ENCODE measurements at regions not wholly inside any gene's neighbourhood (a gene's known extent, or its start where the extent isn't known, plus 50 kb on each side); places are given as distances from the start of the nearest gene placed in this dataset.

GRCh38 chr5:24162343-24162742 lies 482.4 kb downstream of the CDH10 start:
- no peak for TF ChIP-seq ZNF318 (IDR thresholded peaks at IDR 0.05; ENCODE audit: borderline replicate concordance in 1 of 2, low read depth in 1 of 2)
- TF ChIP-seq, protein P1, sequence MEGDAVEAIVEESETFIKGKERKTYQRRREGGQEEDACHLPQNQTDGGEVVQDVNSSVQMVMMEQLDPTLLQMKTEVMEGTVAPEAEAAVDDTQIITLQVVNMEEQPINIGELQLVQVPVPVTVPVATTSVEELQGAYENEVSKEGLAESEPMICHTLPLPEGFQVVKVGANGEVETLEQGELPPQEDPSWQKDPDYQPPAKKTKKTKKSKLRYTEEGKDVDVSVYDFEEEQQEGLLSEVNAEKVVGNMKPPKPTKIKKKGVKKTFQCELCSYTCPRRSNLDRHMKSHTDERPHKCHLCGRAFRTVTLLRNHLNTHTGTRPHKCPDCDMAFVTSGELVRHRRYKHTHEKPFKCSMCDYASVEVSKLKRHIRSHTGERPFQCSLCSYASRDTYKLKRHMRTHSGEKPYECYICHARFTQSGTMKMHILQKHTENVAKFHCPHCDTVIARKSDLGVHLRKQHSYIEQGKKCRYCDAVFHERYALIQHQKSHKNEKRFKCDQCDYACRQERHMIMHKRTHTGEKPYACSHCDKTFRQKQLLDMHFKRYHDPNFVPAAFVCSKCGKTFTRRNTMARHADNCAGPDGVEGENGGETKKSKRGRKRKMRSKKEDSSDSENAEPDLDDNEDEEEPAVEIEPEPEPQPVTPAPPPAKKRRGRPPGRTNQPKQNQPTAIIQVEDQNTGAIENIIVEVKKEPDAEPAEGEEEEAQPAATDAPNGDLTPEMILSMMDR (IDR thresholded peaks at IDR 0.05 in 2 of 3, conservative IDR thresholded peaks at IDR 0.05 in 1 of 3; ENCODE audit: insufficient read depth in 2 of 3, low read depth in 1 of 3, low read length in 3 of 3) = no peak
- TF ChIP-seq ELF4 (CRISPR knock-in tag; IDR thresholded peaks at IDR 0.05) = no peak
- no peak for TF ChIP-seq SP2 (IDR thresholded peaks at IDR 0.05; ENCODE audit: extremely low read depth, low read depth, low read length, poor library complexity, severe bottlenecking)
- TF ChIP-seq, protein P2, sequence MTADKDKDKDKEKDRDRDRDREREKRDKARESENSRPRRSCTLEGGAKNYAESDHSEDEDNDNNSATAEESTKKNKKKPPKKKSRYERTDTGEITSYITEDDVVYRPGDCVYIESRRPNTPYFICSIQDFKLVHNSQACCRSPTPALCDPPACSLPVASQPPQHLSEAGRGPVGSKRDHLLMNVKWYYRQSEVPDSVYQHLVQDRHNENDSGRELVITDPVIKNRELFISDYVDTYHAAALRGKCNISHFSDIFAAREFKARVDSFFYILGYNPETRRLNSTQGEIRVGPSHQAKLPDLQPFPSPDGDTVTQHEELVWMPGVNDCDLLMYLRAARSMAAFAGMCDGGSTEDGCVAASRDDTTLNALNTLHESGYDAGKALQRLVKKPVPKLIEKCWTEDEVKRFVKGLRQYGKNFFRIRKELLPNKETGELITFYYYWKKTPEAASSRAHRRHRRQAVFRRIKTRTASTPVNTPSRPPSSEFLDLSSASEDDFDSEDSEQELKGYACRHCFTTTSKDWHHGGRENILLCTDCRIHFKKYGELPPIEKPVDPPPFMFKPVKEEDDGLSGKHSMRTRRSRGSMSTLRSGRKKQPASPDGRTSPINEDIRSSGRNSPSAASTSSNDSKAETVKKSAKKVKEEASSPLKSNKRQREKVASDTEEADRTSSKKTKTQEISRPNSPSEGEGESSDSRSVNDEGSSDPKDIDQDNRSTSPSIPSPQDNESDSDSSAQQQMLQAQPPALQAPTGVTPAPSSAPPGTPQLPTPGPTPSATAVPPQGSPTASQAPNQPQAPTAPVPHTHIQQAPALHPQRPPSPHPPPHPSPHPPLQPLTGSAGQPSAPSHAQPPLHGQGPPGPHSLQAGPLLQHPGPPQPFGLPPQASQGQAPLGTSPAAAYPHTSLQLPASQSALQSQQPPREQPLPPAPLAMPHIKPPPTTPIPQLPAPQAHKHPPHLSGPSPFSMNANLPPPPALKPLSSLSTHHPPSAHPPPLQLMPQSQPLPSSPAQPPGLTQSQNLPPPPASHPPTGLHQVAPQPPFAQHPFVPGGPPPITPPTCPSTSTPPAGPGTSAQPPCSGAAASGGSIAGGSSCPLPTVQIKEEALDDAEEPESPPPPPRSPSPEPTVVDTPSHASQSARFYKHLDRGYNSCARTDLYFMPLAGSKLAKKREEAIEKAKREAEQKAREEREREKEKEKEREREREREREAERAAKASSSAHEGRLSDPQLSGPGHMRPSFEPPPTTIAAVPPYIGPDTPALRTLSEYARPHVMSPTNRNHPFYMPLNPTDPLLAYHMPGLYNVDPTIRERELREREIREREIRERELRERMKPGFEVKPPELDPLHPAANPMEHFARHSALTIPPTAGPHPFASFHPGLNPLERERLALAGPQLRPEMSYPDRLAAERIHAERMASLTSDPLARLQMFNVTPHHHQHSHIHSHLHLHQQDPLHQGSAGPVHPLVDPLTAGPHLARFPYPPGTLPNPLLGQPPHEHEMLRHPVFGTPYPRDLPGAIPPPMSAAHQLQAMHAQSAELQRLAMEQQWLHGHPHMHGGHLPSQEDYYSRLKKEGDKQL (CRISPR knock-in tag; IDR thresholded peaks at IDR 0.05; ENCODE audit: borderline replicate concordance) = no peak
- TF ChIP-seq JUND (IDR thresholded peaks at IDR 0.05; ENCODE audit: borderline replicate concordance, low read depth, low read length) = no peak
- TF ChIP-seq JUND (tag; IDR thresholded peaks at IDR 0.05; ENCODE audit: borderline replicate concordance, low read depth, low read length) = no peak
- TF ChIP-seq NFIC (IDR thresholded peaks at IDR 0.05) = no peak
- no peak for TF ChIP-seq ATF2 (CRISPR knock-in tag; IDR thresholded peaks at IDR 0.05)
- TF ChIP-seq ZNF668 (CRISPR knock-in tag; IDR thresholded peaks at IDR 0.05) = no peak
- TF ChIP-seq CTBP1 (IDR thresholded peaks at IDR 0.05; ENCODE audit: borderline replicate concordance) = no peak
- no peak for TF ChIP-seq ZNF507 (tag; conservative IDR thresholded peaks at IDR 0.05)
- TF ChIP-seq, protein P3, sequence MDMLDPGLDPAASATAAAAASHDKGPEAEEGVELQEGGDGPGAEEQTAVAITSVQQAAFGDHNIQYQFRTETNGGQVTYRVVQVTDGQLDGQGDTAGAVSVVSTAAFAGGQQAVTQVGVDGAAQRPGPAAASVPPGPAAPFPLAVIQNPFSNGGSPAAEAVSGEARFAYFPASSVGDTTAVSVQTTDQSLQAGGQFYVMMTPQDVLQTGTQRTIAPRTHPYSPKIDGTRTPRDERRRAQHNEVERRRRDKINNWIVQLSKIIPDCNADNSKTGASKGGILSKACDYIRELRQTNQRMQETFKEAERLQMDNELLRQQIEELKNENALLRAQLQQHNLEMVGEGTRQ (CRISPR knock-in tag; IDR thresholded peaks at IDR 0.05) = no peak
- no peak for TF ChIP-seq EZH2 (IDR thresholded peaks at IDR 0.05; ENCODE audit: borderline replicate concordance, low read depth, low read length)
- TF ChIP-seq FOXA1 (IDR thresholded peaks at IDR 0.05; ENCODE audit: borderline replicate concordance) = no peak
